GM18526 (cell line): ENCODE measurements at regions not wholly inside any gene's neighbourhood (a gene's known extent, or its start where the extent isn't known, plus 50 kb on each side); places are given as distances from the start of the nearest gene placed in this dataset.

ENCODE experiments used
- POLR2A ChIP-seq: IDR thresholded peaks from 3 replicates; pipeline ENCODE4 v1.6.1; 2011; ENCODE audit not compliant: insufficient read length; ENCODE audit errors: extremely low read depth

DNA sequence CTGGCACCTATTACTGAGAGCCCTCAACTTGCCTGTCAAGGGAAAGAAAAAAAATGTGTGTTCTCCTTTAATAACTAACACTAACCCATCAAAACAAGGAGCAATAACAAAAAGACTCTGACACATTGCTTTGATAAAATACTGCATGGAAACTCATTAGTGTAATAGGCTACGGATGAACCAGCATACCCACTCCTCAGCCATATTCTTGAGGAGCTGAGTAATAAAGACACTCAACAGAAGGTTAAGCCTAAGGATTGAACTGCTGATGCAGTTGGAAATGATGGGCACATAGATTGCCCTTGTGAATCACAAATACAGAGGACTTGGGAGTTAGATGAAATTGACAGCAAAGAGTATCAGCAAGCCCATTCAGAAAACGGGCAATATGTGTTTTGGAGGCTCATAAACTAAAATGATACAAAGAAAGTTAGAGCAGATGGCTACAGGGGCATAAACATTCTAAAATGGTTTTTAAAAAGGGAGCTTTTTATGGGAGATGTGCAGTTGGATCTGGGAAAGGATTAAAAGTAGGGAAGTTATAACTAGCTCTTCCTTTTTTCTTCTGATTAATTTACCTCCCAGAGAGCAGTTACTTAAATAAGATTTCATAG is 447.6 kb upstream of the IL12A start:
- no peak for TF ChIP-seq POLR2A

GRCh38 chr3:159548675-159549335 is 439.8 kb upstream of the IL12A start:
- TF ChIP-seq POLR2A, result no peak

GRCh38 chr3:159555205-159555604 is 433.4 kb upstream of the IL12A start:
- no peak for TF ChIP-seq POLR2A

- no peak for TF ChIP-seq POLR2A
Measured at GRCh38 chr3:159559771-159560170, 428.9 kb upstream of the IL12A start.

DNA sequence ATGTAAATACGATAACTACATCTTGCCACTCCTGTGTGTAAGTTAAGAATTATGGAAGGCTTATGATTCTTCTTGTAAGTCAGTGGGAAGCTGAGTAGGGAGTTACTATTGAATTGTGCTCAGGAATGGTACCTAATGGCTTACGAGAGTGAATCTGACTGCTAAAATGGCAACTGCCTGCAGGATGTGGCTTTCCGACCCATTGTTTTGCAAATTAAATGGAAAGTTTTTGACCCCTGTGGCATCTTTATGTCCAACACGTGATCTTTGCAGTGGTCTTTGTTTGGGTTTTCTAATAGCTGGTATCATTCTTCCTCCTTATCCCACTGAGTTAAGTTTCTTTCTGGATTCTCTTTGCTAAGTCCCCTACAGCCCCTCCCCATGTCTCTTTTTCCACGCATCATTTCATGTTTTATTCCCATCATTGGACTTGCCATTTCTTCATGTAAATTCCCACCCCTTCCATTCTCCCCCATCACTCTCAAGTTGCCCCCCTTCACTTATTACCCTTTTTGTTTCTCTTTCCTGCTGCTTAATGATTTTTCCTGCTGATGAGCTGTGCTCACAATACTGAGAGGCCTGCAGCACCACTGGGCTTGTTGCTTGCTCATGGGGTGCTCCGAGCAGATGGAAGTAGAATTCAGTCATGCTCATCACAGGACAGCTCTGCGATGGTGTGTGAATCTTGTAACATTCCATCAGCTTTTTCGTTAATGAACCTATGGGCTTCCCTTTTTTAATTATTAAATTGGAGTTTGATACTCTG is 428.2 kb upstream of the IL12A start:
- no peak for TF ChIP-seq POLR2A

DNA sequence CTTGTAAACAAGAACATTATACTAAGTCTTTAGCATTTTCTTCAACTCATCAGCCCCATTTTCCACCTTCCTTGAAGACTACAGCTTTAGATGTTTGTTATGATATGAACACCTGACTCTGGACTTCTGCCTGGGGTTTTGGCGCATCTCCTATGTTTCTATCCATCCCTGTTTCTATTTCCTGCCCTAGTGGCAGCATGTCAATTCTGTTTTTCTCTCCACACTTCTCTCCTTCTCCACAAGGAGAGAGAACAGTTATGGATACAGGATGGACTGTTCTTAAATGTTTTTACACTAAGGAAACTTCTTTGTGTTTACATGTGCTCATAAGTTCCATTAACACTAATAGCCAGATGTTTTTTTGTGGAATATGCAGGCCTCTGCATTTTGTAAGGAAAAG is 423.3 kb upstream of the IL12A start:
- TF ChIP-seq POLR2A, result no peak

DNA sequence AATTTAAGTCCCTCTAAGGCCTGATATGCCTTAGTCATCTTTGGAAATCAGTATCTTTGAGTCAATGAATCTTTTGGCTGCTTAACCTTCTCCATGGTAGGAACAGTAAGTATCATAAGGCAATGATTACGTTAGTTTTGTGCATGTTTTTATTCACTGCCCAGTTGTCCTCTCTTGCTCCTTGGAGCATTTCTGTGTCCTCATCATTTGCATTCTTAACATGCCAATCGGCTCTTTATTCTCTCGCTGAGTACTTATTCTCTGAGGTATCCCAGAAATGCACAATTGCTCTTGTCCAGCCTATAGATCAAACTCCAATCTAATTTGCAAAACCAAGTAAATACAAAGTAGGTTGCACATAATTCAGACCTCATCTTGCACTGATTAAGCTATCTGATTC is 405.0 kb upstream of the IL12A start:
- TF ChIP-seq POLR2A, result no peak

DNA sequence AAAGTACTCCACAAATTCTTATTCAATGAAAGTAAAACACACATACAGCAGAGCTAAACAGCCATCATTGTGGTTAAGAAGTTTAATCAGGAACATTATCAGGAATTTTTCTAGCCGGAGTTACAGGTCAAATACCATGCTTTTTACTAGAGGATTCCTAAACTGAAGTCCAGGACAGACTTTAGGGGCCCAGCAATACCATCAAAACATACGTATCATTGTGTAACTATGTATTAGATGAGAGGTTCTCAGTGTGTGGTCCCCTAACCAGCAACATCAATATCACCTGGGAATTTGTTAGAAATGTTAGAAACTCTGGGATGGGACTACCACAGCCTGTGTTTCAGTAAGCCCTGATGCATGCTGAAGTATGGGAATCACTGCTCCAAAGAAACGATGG is 404.2 kb upstream of the IL12A start:
- TF ChIP-seq POLR2A, result no peak

- no peak for TF ChIP-seq POLR2A
Measured at GRCh38 chr3:159586571-159587202, 401.9 kb upstream of the IL12A start.

GRCh38 chr3:159593927-159594605 is 394.6 kb upstream of the IL12A start:
- no peak for TF ChIP-seq POLR2A

DNA sequence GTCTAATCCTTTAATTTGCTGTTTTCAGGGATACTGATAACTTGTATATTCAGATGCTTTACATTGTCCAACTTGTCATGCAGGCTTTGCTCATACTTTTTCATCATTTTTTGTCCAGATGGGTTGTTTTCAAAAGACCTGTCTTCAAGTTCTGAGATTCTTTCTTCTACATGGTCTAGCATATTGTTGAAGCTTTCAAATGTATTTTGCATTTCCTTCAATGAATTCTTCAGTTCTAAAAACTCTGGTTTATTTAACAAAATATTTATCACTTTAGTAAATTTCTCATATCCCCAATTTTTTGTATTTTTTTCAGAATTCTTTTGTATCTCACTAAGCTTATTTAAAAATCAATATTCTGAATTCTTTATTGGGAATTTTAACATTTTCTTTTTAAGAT is 388.3 kb upstream of the IL12A start:
- no peak for TF ChIP-seq POLR2A

DNA sequence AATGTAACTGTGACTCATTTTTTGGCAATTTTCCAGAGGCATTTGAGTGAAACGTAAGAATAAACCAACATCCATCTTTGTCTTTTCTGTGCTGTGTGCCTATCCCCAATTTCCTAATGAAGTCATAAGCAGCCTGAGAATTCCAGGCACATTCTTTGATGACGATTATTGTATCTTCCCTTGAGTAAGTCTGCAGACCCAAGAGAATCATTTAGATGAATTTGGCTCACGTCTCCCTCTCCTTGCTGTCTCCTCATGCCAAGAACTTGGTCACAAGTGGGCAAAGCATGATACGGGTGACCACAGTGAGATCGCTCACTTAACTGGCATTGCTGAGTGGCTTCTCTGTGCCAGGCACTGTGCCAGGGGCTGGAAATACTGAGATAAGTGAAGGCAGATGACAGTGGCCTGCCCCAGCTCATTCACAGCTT is 384.5 kb upstream of the IL12A start:
- no peak for TF ChIP-seq POLR2A

DNA sequence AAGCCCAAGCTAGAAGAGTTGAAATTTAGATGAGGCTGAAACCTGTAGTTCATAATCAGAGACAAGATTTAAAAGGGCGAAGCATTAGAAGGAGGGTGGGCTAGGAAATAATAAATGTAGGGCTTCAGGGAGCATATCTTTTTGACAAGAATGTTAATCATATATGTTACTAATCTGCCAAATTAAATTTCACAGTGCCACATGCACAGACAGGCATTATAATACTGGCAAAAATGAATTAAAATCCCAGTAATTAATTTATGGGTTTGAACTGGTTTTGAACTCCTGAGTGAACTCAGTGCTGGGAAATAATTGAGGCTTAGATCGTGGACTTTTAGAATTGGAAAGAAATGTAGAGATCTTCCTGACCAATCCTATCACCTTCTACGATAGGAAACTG is 383.5 kb upstream of the IL12A start:
- no peak for TF ChIP-seq POLR2A

GRCh38 chr3:159605776-159606175 is 382.9 kb upstream of the IL12A start:
- no peak for TF ChIP-seq POLR2A

DNA sequence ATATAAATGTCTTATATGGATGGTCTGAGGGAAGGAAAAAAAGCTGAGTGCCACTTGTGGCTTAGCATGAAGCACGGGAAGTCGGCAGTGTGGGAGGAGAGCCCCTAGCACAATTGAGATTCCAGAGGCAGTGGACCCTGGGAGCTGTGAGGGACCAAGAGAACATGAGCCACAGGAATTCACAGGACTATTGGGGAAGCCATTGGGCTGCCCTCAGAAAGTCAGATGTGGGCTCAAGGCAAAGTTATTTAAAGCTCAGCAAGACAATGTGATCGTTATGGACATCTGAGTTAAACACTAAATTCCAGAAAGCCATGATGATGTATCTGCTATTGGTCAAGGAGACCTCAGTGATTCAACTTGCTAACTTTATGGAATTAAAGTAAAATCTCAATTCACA is 380.8 kb upstream of the IL12A start:
- no peak for TF ChIP-seq POLR2A
